SK-N-SH treated with all-trans-retinoic acid at 6 μM for 48 hours (cell line): ENCODE measurements at regions not wholly inside any gene's neighbourhood (a gene's known extent, or its start where the extent isn't known, plus 50 kb on each side); places are given as distances from the start of the nearest gene placed in this dataset.

Experiments
- ARNTL ChIP-seq: fragments of 450-650 bp; formaldehyde crosslinking; IDR thresholded peaks from 2 replicates; pipeline ENCODE4 v1.5.0; 2020; ENCODE audit warnings: low read depth, mild to moderate bottlenecking, moderate library complexity, borderline replicate concordance
- GLIS3 ChIP-seq: fragments of 250-450 bp; sonication (Bioruptor Pico); IDR thresholded peaks from 2 replicates; pipeline ENCODE4 v1.5.0; 2020; ENCODE audit warnings: mild to moderate bottlenecking, moderate library complexity
- ISL1 ChIP-seq: fragments of 250-450 bp; sonication (Bioruptor Pico); IDR thresholded peaks from 2 replicates; pipeline ENCODE4 v2.1.2; 2022; ENCODE audit warnings: mild to moderate bottlenecking, moderate library complexity
- PATZ1 ChIP-seq: fragments of 250-450 bp; sonication (Bioruptor Pico); IDR thresholded peaks from 2 replicates; pipeline ENCODE4 v1.8.0; 2020; ENCODE audit warnings: mild to moderate bottlenecking, moderate library complexity, borderline replicate concordance
- RARB ChIP-seq: fragments of 250-450 bp; sonication (Bioruptor Pico); IDR thresholded peaks from 2 replicates; pipeline ENCODE4 v1.8.0; 2021; ENCODE audit warnings: mild to moderate bottlenecking, moderate library complexity
- SNAI2 ChIP-seq: fragments of 250-450 bp; sonication (Bioruptor Pico); IDR thresholded peaks from 2 replicates; pipeline ENCODE4 v1.5.0; 2020; ENCODE audit warnings: mild to moderate bottlenecking, moderate library complexity
- TCF4 ChIP-seq: fragments of 250-450 bp; sonication (Bioruptor Pico); IDR thresholded peaks from 2 replicates; pipeline ENCODE4 v1.8.0; 2021; ENCODE audit warnings: mild to moderate bottlenecking, moderate library complexity, borderline replicate concordance
- TSHZ2 ChIP-seq: fragments of 250-450 bp; sonication (Bioruptor Pico); IDR thresholded peaks from 2 replicates; pipeline ENCODE4 v1.5.0; 2020; ENCODE audit warnings: mild to moderate bottlenecking, moderate library complexity
- ZC3H10 ChIP-seq: fragments of 250-450 bp; sonication (Bioruptor Pico); IDR thresholded peaks from 2 replicates; pipeline ENCODE4 v1.5.1; 2021; ENCODE audit warnings: mild to moderate bottlenecking, moderate library complexity
- ZFP3 ChIP-seq: fragments of 250-450 bp; sonication (Bioruptor Pico); IDR thresholded peaks from 2 replicates; pipeline ENCODE4 v1.5.0; 2020; ENCODE audit warnings: mild to moderate bottlenecking, moderate library complexity
- ZFP30 ChIP-seq: fragments of 450-650 bp; formaldehyde crosslinking; IDR thresholded peaks from 2 replicates; pipeline ENCODE4 v1.5.0; 2022; ENCODE audit warnings: mild to moderate bottlenecking, moderate library complexity
- ZNF565 ChIP-seq: fragments of 450-650 bp; formaldehyde crosslinking; conservative IDR thresholded peaks from 2 replicates; pipeline ENCODE4 v1.5.0; 2020; ENCODE audit warnings: low read depth, mild to moderate bottlenecking, moderate library complexity
- ZNF70 ChIP-seq: fragments of 450-650 bp; formaldehyde crosslinking; IDR thresholded peaks from 2 replicates; pipeline ENCODE4 v1.5.0; 2020; ENCODE audit warnings: mild to moderate bottlenecking, moderate library complexity

GRCh38 chr6:85110943-85111342 is 338.9 kb upstream of the NT5E start:
- TF ChIP-seq ZC3H10 (CRISPR knock-in tag): no peak
- no peak for TF ChIP-seq ARNTL (CRISPR knock-in tag)
- no peak for TF ChIP-seq SNAI2 (CRISPR knock-in tag)
- no peak for TF ChIP-seq ZFP3
- no peak for TF ChIP-seq PATZ1 (CRISPR knock-in tag)
- TF ChIP-seq TSHZ2: no peak
- TF ChIP-seq TCF4: no peak
- TF ChIP-seq ZNF70 (CRISPR knock-in tag): no peak
- TF ChIP-seq RARB (CRISPR knock-in tag): no peak
- no peak for TF ChIP-seq ZNF565 (CRISPR knock-in tag)
- TF ChIP-seq ZFP30 (CRISPR knock-in tag): no peak
- no peak for TF ChIP-seq ISL1
- TF ChIP-seq GLIS3: no peak
